Activated CD8-positive, alpha-beta memory T cell treated with anti-CD3 and anti-CD28 coated beads for 1 hour (primary cell): ENCODE measurements at regions not wholly inside any gene's neighbourhood (a gene's known extent, or its start where the extent isn't known, plus 50 kb on each side); places are given as distances from the start of the nearest gene placed in this dataset.
A peak's percentile ranks its signal among the peaks of the same experiment; 100 is the strongest.

Source experiments
- DNase-seq, 2 donors: peaks; one replicate each; pipeline ENCODE4 v3.0.0-alpha.2; 2020; ENCODE audit warnings: low read depth in 1 of 2; ENCODE audit errors: extremely low read depth in 1 of 2

GRCh38 chr2:136407952-136408318 lies 290.0 kb upstream of the CXCR4 start:
- DNase-seq = no peak

- no peak for DNase-seq
These were observed 289.4 kb upstream of the CXCR4 start for GRCh38 chr2:136407117-136407951.

GRCh38 chr2:136404925-136405324 lies 287.0 kb upstream of the CXCR4 start:
- no peak for DNase-seq

GRCh38 chr2:136404176-136404575 lies 286.2 kb upstream of the CXCR4 start:
- DNase-seq = no peak

GRCh38 chr2:136402281-136402680 lies 284.3 kb upstream of the CXCR4 start:
- no peak for DNase-seq

GRCh38 chr2:136399667-136400289 lies 281.8 kb upstream of the CXCR4 start:
- DNase-seq = no peak

GRCh38 chr2:136395582-136395981 lies 277.6 kb upstream of the CXCR4 start:
- DNase-seq = no peak

- DNase-seq = no peak
These were observed 276.4 kb upstream of the CXCR4 start for GRCh38 chr2:136394136-136395060.

- DNase-seq = no peak
These were observed 275.6 kb upstream of the CXCR4 start for GRCh38 chr2:136393514-136393913.

GRCh38 chr2:136392897-136393505 lies 275.1 kb upstream of the CXCR4 start:
- no peak for DNase-seq

GRCh38 chr2:136389809-136390208 lies 271.9 kb upstream of the CXCR4 start:
- no peak for DNase-seq

GRCh38 chr2:136386046-136386445 lies 268.1 kb upstream of the CXCR4 start:
- DNase-seq = no peak

- DNase-seq = peak; percentile 12 to 28
These were observed 266.8 kb upstream of the CXCR4 start for GRCh38 chr2:136384531-136385303.

GRCh38 chr2:136383167-136383566 lies 265.2 kb upstream of the CXCR4 start:
- DNase-seq = no peak

GRCh38 chr2:136381722-136382633 lies 264.0 kb upstream of the CXCR4 start:
- peak; percentile 24 to 55 for DNase-seq

- no peak for DNase-seq
These were observed 263.3 kb upstream of the CXCR4 start for GRCh38 chr2:136381245-136381644.

GRCh38 chr2:136378712-136379595 lies 261.0 kb upstream of the CXCR4 start:
- peak; percentile 52 to 60 for DNase-seq
